ENCODE measurements at regions not wholly inside any gene's neighbourhood (a gene's known extent, or its start where the extent isn't known, plus 50 kb on each side); places are given as distances from the start of the nearest gene placed in this dataset.
A peak's percentile ranks its signal among the peaks of the same experiment; 100 is the strongest.
"Not testable (repeated sequence)": the region's sequence is repeated elsewhere in the genome, so short reads cannot be mapped to it uniquely, and the experiment has no call there.

DNA sequence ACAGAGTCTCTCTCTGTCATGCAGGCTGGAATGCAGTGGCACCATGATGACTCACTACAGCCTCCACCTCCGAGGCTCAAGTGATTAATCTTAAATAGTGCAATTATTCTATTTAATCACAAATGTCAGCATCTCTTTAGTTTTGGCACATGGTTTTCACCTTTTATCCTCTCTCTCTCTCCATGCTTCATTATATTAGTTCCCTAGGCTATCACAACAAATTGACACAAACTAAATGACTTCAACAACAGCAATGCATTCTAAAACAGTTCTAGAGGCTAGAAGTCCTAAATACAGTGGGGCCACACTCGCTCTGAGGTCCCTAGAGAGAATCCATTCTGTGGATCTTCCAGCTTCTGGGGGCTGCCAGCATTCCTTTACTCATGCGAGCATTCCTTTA is 178.2 kb upstream of the ZNG1F start:
- WGBS, 2 donors: 24 to 44% methylated on average over 2 of the region's 3 CpGs
- H3K36me3 ChIP-seq; intact Hi-C loops (cut with DNase I); H3K27me3 ChIP-seq; DNase-seq; H3K4me3 ChIP-seq; H3K9me3 ChIP-seq; H3K4me1 ChIP-seq; H3K27ac ChIP-seq: not testable (repeated sequence)

- H3K27me3 ChIP-seq; H3K4me3 ChIP-seq; H3K9me3 ChIP-seq; H3K36me3 ChIP-seq; H3K27ac ChIP-seq; intact Hi-C loops (cut with DNase I); DNase-seq: not testable (repeated sequence)
- WGBS, 2 donors: 43 to 47% methylated on average over 1 of the region's 1 CpG
- H3K4me1 ChIP-seq: peaks cover 0 to 12% (median 0%) of the 10 kb centered on the region in 3 donors
Measured at GRCh38 chr9:41361790-41362189, 172.7 kb upstream of the ZNG1F start.

DNA sequence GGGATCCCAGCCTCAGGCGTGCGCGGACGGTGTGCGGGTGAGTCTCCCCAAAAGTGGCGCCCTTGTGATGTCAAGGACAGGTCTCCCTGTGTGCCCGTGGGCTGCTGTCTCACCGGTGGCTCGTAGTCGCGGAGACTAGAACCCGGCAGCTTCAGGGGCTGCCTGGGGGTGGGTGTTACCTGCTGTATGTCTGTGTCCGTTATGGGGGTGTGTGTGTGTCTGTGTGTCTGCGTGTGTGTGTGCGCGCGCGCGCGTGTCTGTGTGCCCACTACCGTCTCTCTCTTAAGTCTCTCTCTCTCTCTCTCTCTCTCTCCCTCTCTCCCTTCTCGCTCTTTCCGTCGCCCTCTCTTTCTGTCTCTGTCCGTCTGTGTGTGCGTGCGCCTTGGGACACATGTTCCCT is 170.0 kb upstream of the ZNG1F start:
- WGBS, 2 donors: 0% methylated on average over 4 to 9 of the region's 27 CpGs
- intact Hi-C loops (cut with DNase I); H3K27me3 ChIP-seq; H3K9me3 ChIP-seq; DNase-seq; H3K36me3 ChIP-seq: not testable (repeated sequence)
- Histone ChIP-seq H3K27ac (peak overlapping the region; percentile 82 to 88 (median 88)), H3K4me1 (peaks cover 0 to 22% (median 0%) of the 10 kb centered on the region in 3 donors), H3K4me3 (peak overlapping the region; percentile 52 to 83 (median 62))

DNA sequence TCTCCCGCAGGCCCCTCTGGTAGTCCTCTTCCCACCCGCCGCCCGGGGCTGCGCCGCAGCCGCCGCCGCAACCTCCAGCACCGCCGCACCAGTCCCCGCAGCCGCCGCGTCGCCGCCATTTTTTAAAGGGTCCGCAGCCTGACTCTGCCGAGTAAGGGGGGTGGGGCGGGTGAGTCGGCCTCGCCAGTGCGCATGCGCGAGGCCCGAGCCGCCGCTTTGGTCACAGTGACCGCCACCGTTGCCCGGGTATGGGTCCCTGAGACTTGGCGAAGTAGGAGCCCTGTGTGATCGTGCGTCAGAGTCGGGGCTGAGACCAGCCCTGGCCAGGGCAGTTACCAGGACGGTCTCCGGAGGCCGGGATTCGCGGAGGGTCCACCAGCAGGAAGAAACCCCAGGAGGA is 169.6 kb upstream of the ZNG1F start:
- H3K4me3 ChIP-seq: peak overlapping the region; percentile 52 to 83 (median 62)
- H3K36me3 ChIP-seq; H3K27me3 ChIP-seq; H3K9me3 ChIP-seq; intact Hi-C loops (cut with DNase I): not testable (repeated sequence)
- peaks cover 0 to 24% (median 0%) of the 10 kb centered on the region in 3 donors for H3K4me1 ChIP-seq
- WGBS, 2 donors: no CpG with 5 or more reads among the region's 40 CpGs
- DNase-seq: peak; percentile 9
- peak overlapping the region; percentile 82 to 88 (median 88) for H3K27ac ChIP-seq
- TF ChIP-seq POLR2A (IDR thresholded peaks at IDR 0.05): peak in 2 of 4 donors; percentile 53 to 74

DNA sequence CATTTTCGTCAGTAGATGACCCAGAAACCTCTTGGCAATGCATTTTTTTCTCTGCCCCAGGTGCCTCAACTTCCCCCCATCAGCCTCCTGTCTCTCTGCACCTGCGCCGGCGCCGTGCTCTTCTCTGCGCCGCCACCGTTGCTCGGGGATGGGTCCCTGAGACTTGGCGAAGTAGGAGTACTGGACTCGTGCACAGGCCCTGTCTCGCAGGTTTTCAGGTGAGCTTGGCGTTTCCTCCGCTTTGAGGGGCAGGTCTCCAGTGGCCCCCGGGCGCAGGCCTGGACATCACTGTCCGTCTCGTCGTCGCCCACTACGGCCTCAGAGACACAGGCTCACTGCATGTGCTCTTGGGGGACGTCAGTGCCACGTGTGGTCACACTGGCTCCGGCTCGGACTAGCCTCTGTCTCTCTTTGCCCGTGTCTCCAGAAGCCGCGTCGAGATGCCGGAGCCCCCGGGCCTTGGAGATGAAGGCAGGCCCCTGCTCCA is 168.8 kb upstream of the ZNG1F start:
- H3K27me3 ChIP-seq; DNase-seq; intact Hi-C loops (cut with DNase I); H3K36me3 ChIP-seq; H3K9me3 ChIP-seq: not testable (repeated sequence)
- H3K27ac ChIP-seq: peak overlapping the region; percentile 82 to 88 (median 88)
- WGBS, 2 donors: 27 to 35% methylated on average over 8 to 12 of the region's 31 CpGs
- H3K4me1 ChIP-seq: peaks cover 0 to 24% (median 0%) of the 10 kb centered on the region in 3 donors
- H3K4me3 ChIP-seq: peak overlapping the region; percentile 52 to 83 (median 62)

DNA sequence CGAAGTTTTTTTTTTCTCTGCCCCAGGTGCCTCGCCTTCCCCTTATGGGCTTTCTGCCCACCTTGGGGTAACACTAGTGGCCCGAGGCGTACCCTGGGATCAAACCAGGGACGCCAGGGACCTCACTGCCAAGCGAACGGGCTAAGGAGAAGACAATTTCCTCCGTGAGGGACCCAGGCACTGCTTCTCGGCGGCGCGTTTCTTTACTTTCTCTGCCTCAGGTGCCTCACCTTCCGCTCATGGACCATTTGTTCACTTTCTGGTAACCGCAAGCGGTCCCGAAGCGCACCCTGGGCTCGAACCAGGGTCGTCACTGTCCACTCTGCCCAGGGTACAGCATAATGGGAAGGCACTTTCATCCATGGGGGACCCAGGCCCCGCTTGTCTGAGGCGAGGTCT is 168.2 kb upstream of the ZNG1F start:
- H3K4me3 ChIP-seq: peak overlapping the region in 2 of 4 donors; percentile 31 to 65
- H3K27me3 ChIP-seq; H3K36me3 ChIP-seq; H3K9me3 ChIP-seq; DNase-seq; intact Hi-C loops (cut with DNase I): not testable (repeated sequence)
- peak overlapping the region in 2 of 4 donors; percentile 71 to 79 for H3K27ac ChIP-seq
- H3K4me1 ChIP-seq: peaks cover 0 to 24% (median 0%) of the 10 kb centered on the region in 3 donors
- whole genome bisulfite sequencing, 2 donors: 66 to 89% methylated on average over 4 to 17 of the region's 21 CpGs

GRCh38 chr9:41356588-41357349 is 167.7 kb upstream of the ZNG1F start:
- H3K27me3 ChIP-seq; H3K9me3 ChIP-seq; intact Hi-C loops (cut with DNase I); H3K36me3 ChIP-seq: not testable (repeated sequence)
- no CpG with 5 or more reads among the region's 42 CpGs for WGBS, 2 donors
- Histone ChIP-seq H3K27ac (peak overlapping the region; percentile 68 to 79 (median 70)), H3K4me1 (peaks cover 0 to 24% (median 0%) of the 10 kb centered on the region in 3 donors), H3K4me3 (peak overlapping the region; percentile 13 to 54 (median 32))
- DNase-seq: peak; percentile 56

GRCh38 chr9:41355712-41356450 is 166.8 kb upstream of the ZNG1F start:
- WGBS, 2 donors: no CpG with 5 or more reads among the region's 36 CpGs
- H3K27me3 ChIP-seq; DNase-seq; H3K9me3 ChIP-seq; H3K36me3 ChIP-seq; intact Hi-C loops (cut with DNase I): not testable (repeated sequence)
- Histone ChIP-seq H3K4me3 (peak overlapping the region in 2 of 4 donors; percentile 31 to 39), H3K27ac (peak overlapping the region in 2 of 4 donors; percentile 71 to 79), H3K4me1 (peaks cover 0 to 24% (median 0%) of the 10 kb centered on the region in 3 donors)

- H3K9me3 ChIP-seq; H3K36me3 ChIP-seq; H3K27me3 ChIP-seq; intact Hi-C loops (cut with DNase I); DNase-seq: not testable (repeated sequence)
- Histone ChIP-seq H3K27ac (peak overlapping the region in 3 of 4 donors; percentile 30 to 45 (median 40)), H3K4me1 (peaks cover 0 to 24% (median 0%) of the 10 kb centered on the region in 3 donors), H3K4me3 (peak overlapping the region; percentile 8 to 39 (median 34))
- no CpG with 5 or more reads among the region's 19 CpGs for WGBS, 2 donors
Measured at GRCh38 chr9:41354978-41355377, 165.9 kb upstream of the ZNG1F start.

- Histone ChIP-seq H3K4me1 (peaks cover 0 to 24% (median 0%) of the 10 kb centered on the region in 3 donors), H3K4me3 (peak overlapping the region in 3 of 4 donors; percentile 21 to 39 (median 33))
- DNase-seq; H3K9me3 ChIP-seq; H3K36me3 ChIP-seq; H3K27me3 ChIP-seq; intact Hi-C loops (cut with DNase I); H3K27ac ChIP-seq: not testable (repeated sequence)
- 40% methylated on average over 12 of the region's 47 CpGs; no CpG with 5 or more reads in 1 of the 2 donors for WGBS, 2 donors
Measured at GRCh38 chr9:41354060-41354934, 165.2 kb upstream of the ZNG1F start.

DNA sequence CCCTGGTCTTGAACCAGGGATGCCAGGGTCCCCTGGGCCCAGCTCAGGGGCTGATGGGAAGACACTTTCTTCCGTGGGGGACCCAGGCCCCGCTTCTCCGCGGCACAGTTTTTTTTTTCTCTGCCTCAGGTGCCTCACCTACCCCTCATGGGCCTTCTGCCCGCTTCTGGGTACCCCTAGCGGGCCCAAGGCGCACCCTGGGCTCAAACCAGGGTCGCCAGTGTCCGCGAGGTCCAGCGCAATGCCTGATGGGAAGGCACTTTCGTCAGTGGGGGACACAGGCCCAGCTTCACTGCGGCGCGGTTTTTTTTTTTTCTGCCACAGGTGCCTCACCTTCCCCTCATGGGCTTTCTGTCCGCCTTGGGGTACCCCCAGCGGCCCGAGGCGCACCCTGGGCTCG is 163.9 kb upstream of the ZNG1F start:
- intact Hi-C loops (cut with DNase I); H3K36me3 ChIP-seq; H3K4me3 ChIP-seq; H3K27me3 ChIP-seq; H3K9me3 ChIP-seq; DNase-seq; H3K27ac ChIP-seq: not testable (repeated sequence)
- 85 to 100% methylated on average over 1 to 10 of the region's 20 CpGs for WGBS, 2 donors
- peaks cover 0 to 23% (median 0%) of the 10 kb centered on the region in 3 donors for H3K4me1 ChIP-seq

- H3K27ac ChIP-seq; H3K9me3 ChIP-seq; DNase-seq; H3K36me3 ChIP-seq; H3K4me3 ChIP-seq; intact Hi-C loops (cut with DNase I); H3K27me3 ChIP-seq: not testable (repeated sequence)
- H3K4me1 ChIP-seq: peaks cover 0 to 17% (median 0%) of the 10 kb centered on the region in 3 donors
- WGBS, 2 donors: 87 to 89% methylated on average over 4 to 7 of the region's 20 CpGs
Measured at GRCh38 chr9:41352390-41352789, 163.3 kb upstream of the ZNG1F start.

Measured in esophagus squamous epithelium (tissue), 5 donors.